IMR-90 (cell line): ENCODE measurements at regions not wholly inside any gene's neighbourhood (a gene's known extent, or its start where the extent isn't known, plus 50 kb on each side); places are given as distances from the start of the nearest gene placed in this dataset.

Experiments
- ATAC-seq: fragments of 200-7000 bp; cut with Tn5 transposase; 2 replicates; pipeline ENCODE4 v1.9.1; 2020; ENCODE audit warnings: low read depth, mild to moderate bottlenecking, moderate library complexity
- BruUV-seq: library from RNA; stranded (reverse); fragments of 400-500 nt; replicated peaks from 2 replicates; lab custom pipeline; 2021; lab: Mats Ljungman, UMichigan
- CTCF ChIA-PET: fragments of 300-600 bp; formaldehyde crosslinking; extraction: SDS; loops from one replicate; lab custom pipeline; 2021; ENCODE audit warnings: antibody characterized with exemption; lab: Yijun Ruan, JAX
- POLR2A ChIA-PET: fragments of 300-600 bp; sonication (Branson Sonifier 250); formaldehyde crosslinking; loops from one replicate; lab custom pipeline; 2022; ENCODE audit warnings: antibody characterized with exemption; ENCODE audit not compliant: unreplicated experiment; lab: Charles Lee
- DNase-seq: peaks from one replicate; pipeline ENCODE4 v3.0.0; 2013
- H2AFZ ChIP-seq: replicated peaks from 2 replicates; pipeline ENCODE3; 2013; ENCODE audit warnings: low read length, mild to moderate bottlenecking; ENCODE audit not compliant: poor library complexity
- H2AK5ac ChIP-seq: 2 replicates; pipeline ENCODE4 v1.6.1; 2013; ENCODE audit warnings: low read depth, low read length, inconsistent platforms
- H2AK9ac ChIP-seq: replicated peaks from 2 replicates; pipeline ENCODE3; 2013; ENCODE audit warnings: mild to moderate bottlenecking, low read depth, low read length, moderate library complexity; ENCODE audit not compliant: poor library complexity
- H2BK120ac ChIP-seq: 2 replicates; pipeline ENCODE4 v1.6.1; 2013; ENCODE audit warnings: low read depth, low read length, inconsistent platforms
- H2BK15ac ChIP-seq: 3 replicates; pipeline ENCODE4 v1.6.1; 2013; ENCODE audit warnings: low read depth, low read length, inconsistent platforms
- H2BK20ac ChIP-seq: 2 replicates; pipeline ENCODE4 v1.6.1; 2013; ENCODE audit warnings: low read depth, mild to moderate bottlenecking, inconsistent platforms, low read length, moderate library complexity
- H2BK5ac ChIP-seq: 2 replicates; pipeline ENCODE4 v1.6.1; 2013; ENCODE audit warnings: mild to moderate bottlenecking, low read depth, low read length, inconsistent platforms; ENCODE audit not compliant: poor library complexity, severe bottlenecking
- H3K14ac ChIP-seq: replicated peaks from 2 replicates; pipeline ENCODE4 v1.6.1; 2013; ENCODE audit warnings: low read depth, low read length, inconsistent platforms
- H3K18ac ChIP-seq: 2 replicates; pipeline ENCODE4 v1.6.1; 2013; ENCODE audit warnings: low read depth, low read length, control low read depth
- H3K23ac ChIP-seq: 2 replicates; pipeline ENCODE4 v1.6.1; 2013; ENCODE audit warnings: low read depth, low read length, inconsistent platforms
- H3K27ac ChIP-seq: 2 replicates; pipeline ENCODE4 v1.5.1; 2013; ENCODE audit warnings: mild to moderate bottlenecking, control low read depth, low read length; ENCODE audit not compliant: insufficient read depth
- H3K27me3 ChIP-seq: 2 replicates; pipeline ENCODE4 v1.6.1; 2013; ENCODE audit warnings: low read length; ENCODE audit not compliant: control insufficient read depth, insufficient read depth
- H3K36me3 ChIP-seq: 2 replicates; pipeline ENCODE4 v1.6.1; 2013; ENCODE audit warnings: low read length, mixed read lengths; ENCODE audit not compliant: control insufficient read depth, insufficient read depth
- H3K4ac ChIP-seq: 2 replicates; pipeline ENCODE4 v1.6.1; 2013; ENCODE audit warnings: low read depth, low read length, inconsistent platforms
- H3K4me1 ChIP-seq: 2 replicates; pipeline ENCODE4 v1.6.1; 2013; ENCODE audit warnings: low read length, mixed read lengths; ENCODE audit not compliant: control insufficient read depth, insufficient read depth
- H3K4me2 ChIP-seq: 2 replicates; pipeline ENCODE4 v1.6.1; 2013; ENCODE audit warnings: low read depth, mild to moderate bottlenecking, control low read depth, low read length, moderate library complexity
- H3K4me3 ChIP-seq: 2 replicates; pipeline ENCODE4 v1.5.1; 2013; ENCODE audit warnings: low read depth, mild to moderate bottlenecking, control low read depth, low read length, moderate library complexity; ENCODE audit not compliant: insufficient read depth
- H3K56ac ChIP-seq: 2 replicates; pipeline ENCODE4 v1.6.1; 2013; ENCODE audit warnings: low read length, inconsistent platforms; ENCODE audit not compliant: insufficient read depth; ENCODE audit errors: extremely low read depth
- H3K79me1 ChIP-seq, 2 experiments: 2 replicates each; pipeline ENCODE4 v1.6.1; 2013; ENCODE audit warnings: low read length in 2 of 2, inconsistent platforms in 1 of 2, low read depth in 1 of 2
- H3K9ac ChIP-seq: 2 replicates; pipeline ENCODE4 v1.6.1; 2013; ENCODE audit warnings: low read depth, low read length, control low read depth
- H3K9me1 ChIP-seq: 2 replicates; pipeline ENCODE4 v1.6.1; 2013; ENCODE audit warnings: low read length, inconsistent platforms; ENCODE audit not compliant: insufficient read depth
- H3K9me3 ChIP-seq: 2 replicates; pipeline ENCODE4 v1.6.1; 2013; ENCODE audit warnings: low read length; ENCODE audit not compliant: control insufficient read depth, insufficient read depth
- H4K20me1 ChIP-seq: 2 replicates; pipeline ENCODE4 v1.6.1; 2013; ENCODE audit warnings: low read length, inconsistent platforms; ENCODE audit not compliant: insufficient read depth
- H4K5ac ChIP-seq: 2 replicates; pipeline ENCODE4 v1.6.1; 2013; ENCODE audit warnings: mild to moderate bottlenecking, low read depth, low read length, control low read depth
- H4K8ac ChIP-seq, 2 experiments: 2 replicates each; pipeline ENCODE4 v1.6.1; 2013; ENCODE audit warnings: low read depth in 2 of 2, low read length in 2 of 2, control low read depth in 1 of 2, inconsistent platforms in 1 of 2
- H4K91ac ChIP-seq: 2 replicates; pipeline ENCODE4 v1.6.1; 2013; ENCODE audit warnings: low read depth, low read length, inconsistent platforms; ENCODE audit not compliant: insufficient read depth
- BHLHE40 ChIP-seq: fragments of 150-350 bp; IDR thresholded peaks from 2 replicates; pipeline ENCODE4 v1.6.1; 2016; ENCODE audit warnings: mild to moderate bottlenecking, low read depth, low read length
- CEBPB ChIP-seq: IDR thresholded peaks from 2 replicates; pipeline ENCODE4 v1.6.1; 2012; ENCODE audit warnings: low read depth, low read length, improper control_type of control experiment
- CHD1 ChIP-seq: IDR thresholded peaks from 2 replicates; pipeline ENCODE4 v1.6.1; 2012; ENCODE audit warnings: low read depth, low read length, improper control_type of control experiment
- ELK1 ChIP-seq: fragments of 150-350 bp; IDR thresholded peaks from 2 replicates; pipeline ENCODE4 v1.6.1; 2016; ENCODE audit warnings: low read depth, mild to moderate bottlenecking, low read length, moderate library complexity, borderline replicate concordance
- FOS ChIP-seq: fragments of 150-350 bp; IDR thresholded peaks from 2 replicates; pipeline ENCODE4 v1.6.1; 2016; ENCODE audit warnings: low read depth, low read length
- MXI1 ChIP-seq: IDR thresholded peaks from 2 replicates; pipeline ENCODE4 v1.6.1; 2012; ENCODE audit warnings: low read depth, mild to moderate bottlenecking, low read length, moderate library complexity, borderline replicate concordance
- NFE2L2 ChIP-seq: fragments of 150-350 bp; IDR thresholded peaks from 2 replicates; pipeline ENCODE4 v1.6.1; 2016; ENCODE audit warnings: low read depth, mild to moderate bottlenecking, low read length
- POLR2A ChIP-seq: IDR thresholded peaks from 2 replicates; pipeline ENCODE4 v1.6.1; 2012; ENCODE audit warnings: mild to moderate bottlenecking, low read depth, low read length
- RAD21 ChIP-seq: IDR thresholded peaks from 2 replicates; pipeline ENCODE4 v1.6.1; 2012; ENCODE audit warnings: low read length, improper control_type of control experiment
- RFX5 ChIP-seq: IDR thresholded peaks from 2 replicates; pipeline ENCODE4 v1.8.0; 2012; ENCODE audit warnings: low read depth, mild to moderate bottlenecking, low read length, moderate library complexity
- SMC3 ChIP-seq: fragments of 150-350 bp; IDR thresholded peaks from 2 replicates; pipeline ENCODE4 v1.6.1; 2016; ENCODE audit warnings: low read depth, mild to moderate bottlenecking, antibody characterized with exemption, low read length, moderate library complexity
- USF2 ChIP-seq: fragments of 150-350 bp; IDR thresholded peaks from 2 replicates; pipeline ENCODE4 v1.6.1; 2017; ENCODE audit warnings: mild to moderate bottlenecking, antibody characterized with exemption, low read length, low read depth
- WGBS, 2 experiments: methylation state at CpG; one replicate each; pipeline versions ENCODE4 v1.1.5 to v1.1.7; 2013; ENCODE audit warnings: missing lambda C conversion rate in 2 of 2; ENCODE audit not compliant: insufficient read length in 1 of 2; ENCODE audit errors: extremely low coverage in 2 of 2; 5-methylcytosine and 5-hydroxymethylcytosine counted together
- dilution Hi-C: fragments of 300-500 bp; cut with HindIII; formaldehyde crosslinking; loops from one replicate; pipeline ENCODE4 v1.14.3; 2018; ENCODE audit warnings: low sequenced_read_pairs; ENCODE audit not compliant: unreplicated experiment
- in situ Hi-C: fragments of 300-500 bp; cut with MboI; formaldehyde crosslinking; loops from 3 replicates; pipeline ENCODE4 v1.14.3; 2019; ENCODE audit warnings: low sequenced_read_pairs, inconsistent platforms, mixed read lengths
- intact Hi-C: fragments of 100-400 bp; cut with micrococcal nuclease; formaldehyde crosslinking; loops from 2 replicates; pipeline ENCODE4 v1.10.0; 2022
- TF ChIP-seq, protein P1 (sequence below): conservative IDR thresholded peaks from 2 replicates; pipeline ENCODE4 v1.5.1; 2012; ENCODE audit warnings: mild to moderate bottlenecking, low read depth, low read length, improper control_type of control experiment

DNA sequence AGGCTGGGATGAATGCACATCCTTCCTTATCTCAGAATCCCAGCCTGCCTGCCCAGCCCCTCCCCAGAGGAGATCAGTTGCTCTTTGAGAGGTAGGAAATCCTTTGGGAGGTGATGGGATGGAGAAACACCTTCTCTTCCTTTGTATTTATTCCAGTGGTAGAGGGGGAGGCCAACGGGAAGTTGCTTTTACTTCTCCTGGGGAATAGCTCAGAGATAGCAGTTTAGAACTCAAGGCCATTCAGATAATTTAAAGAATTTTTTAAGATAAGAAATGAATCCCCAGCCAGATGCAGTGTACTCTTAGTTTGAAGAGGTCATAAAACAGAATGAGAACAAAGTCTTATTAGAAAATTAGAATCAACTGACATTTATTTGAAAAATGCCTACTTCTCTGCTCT lies 67.4 kb upstream of the PPM1B start:
- dilution Hi-C loops (no loop called here), intact Hi-C loops (no loop called here), in situ Hi-C loops (no loop called here)
- Histone ChIP-seq H2BK5ac (no peak overlapping the region), H2AK5ac (peak overlapping the region; percentile 64; the same call in 1 of the 2 replicates), H4K8ac (peak overlapping the region; percentile 39 to 83; a peak in 2 of 4 replicates), H3K4me3 (no peak overlapping the region), H2BK120ac (peak overlapping the region; percentile 88; the same call in 1 of the 2 replicates), H2AFZ (peak overlapping the region; percentile 55), H3K23ac (no peak overlapping the region), H3K79me1 (0 out of 4 replicates have a peak, but pooled peaks cover 0 to 3% of the 10 kb centered on the region in 2 experiments), H3K36me3 (no peaks in the 10 kb centered on the region), H3K9me1 (peaks cover 11% of the 10 kb centered on the region; the same call in 1 of the 2 replicates), H2AK9ac (peak overlapping the region; percentile 57), H3K56ac (no peak overlapping the region), H4K91ac (peak overlapping the region; percentile 61), H2BK15ac (peak overlapping the region; percentile 83; the same call in 1 of the 3 replicates), H2BK20ac (peak overlapping the region; percentile 89), H3K9me3 (no peaks in the 10 kb centered on the region), H3K9ac (no peak overlapping the region), H3K18ac (peak overlapping the region; percentile 58; the same call in 1 of the 2 replicates), H3K4me1 (peaks cover 5% of the 10 kb centered on the region; the same call in 1 of the 2 replicates), H4K20me1 (no peaks in the 10 kb centered on the region; the same call in 1 of the 2 replicates), H3K27me3 (no peaks in the 10 kb centered on the region), H3K14ac (peak overlapping the region; percentile 88), H3K4me2 (no peak overlapping the region), H3K4ac (peak overlapping the region; percentile 61), H4K5ac (no peak overlapping the region), H3K27ac (no peak overlapping the region)
- POLR2A ChIA-PET = no interaction called here
- BruUV-seq = no TSS peak
- DNase-seq = no peak
- no peak for TF ChIP-seq FOS
- TF ChIP-seq USF2 = no peak
- TF ChIP-seq RAD21 = no peak
- no peak for TF ChIP-seq CEBPB
- TF ChIP-seq CHD1 = no peak
- TF ChIP-seq ELK1 = no peak
- TF ChIP-seq, protein P1, sequence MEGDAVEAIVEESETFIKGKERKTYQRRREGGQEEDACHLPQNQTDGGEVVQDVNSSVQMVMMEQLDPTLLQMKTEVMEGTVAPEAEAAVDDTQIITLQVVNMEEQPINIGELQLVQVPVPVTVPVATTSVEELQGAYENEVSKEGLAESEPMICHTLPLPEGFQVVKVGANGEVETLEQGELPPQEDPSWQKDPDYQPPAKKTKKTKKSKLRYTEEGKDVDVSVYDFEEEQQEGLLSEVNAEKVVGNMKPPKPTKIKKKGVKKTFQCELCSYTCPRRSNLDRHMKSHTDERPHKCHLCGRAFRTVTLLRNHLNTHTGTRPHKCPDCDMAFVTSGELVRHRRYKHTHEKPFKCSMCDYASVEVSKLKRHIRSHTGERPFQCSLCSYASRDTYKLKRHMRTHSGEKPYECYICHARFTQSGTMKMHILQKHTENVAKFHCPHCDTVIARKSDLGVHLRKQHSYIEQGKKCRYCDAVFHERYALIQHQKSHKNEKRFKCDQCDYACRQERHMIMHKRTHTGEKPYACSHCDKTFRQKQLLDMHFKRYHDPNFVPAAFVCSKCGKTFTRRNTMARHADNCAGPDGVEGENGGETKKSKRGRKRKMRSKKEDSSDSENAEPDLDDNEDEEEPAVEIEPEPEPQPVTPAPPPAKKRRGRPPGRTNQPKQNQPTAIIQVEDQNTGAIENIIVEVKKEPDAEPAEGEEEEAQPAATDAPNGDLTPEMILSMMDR = no peak
- no peak for TF ChIP-seq POLR2A
- TF ChIP-seq RFX5 = no peak
- TF ChIP-seq SMC3 = no peak
- TF ChIP-seq MXI1 = no peak
- no peak for TF ChIP-seq NFE2L2
- no peak for TF ChIP-seq BHLHE40
- CTCF ChIA-PET = no interaction called here
- no CpG with 5 or more reads among the region's 1 CpG for WGBS, 2 experiments
- no peak for ATAC-seq
